DOHH2 (cell line): ENCODE measurements at regions not wholly inside any gene's neighbourhood (a gene's known extent, or its start where the extent isn't known, plus 50 kb on each side); places are given as distances from the start of the nearest gene placed in this dataset.

ENCODE experiments used
- H3F3A ChIP-seq: fragments of 200-600 bp; sonication (generic), shearing (Covaris generic); 2 replicates; pipeline ENCODE4 v1.6.0; 2016; ENCODE audit warnings: antibody characterized with exemption, mild to moderate bottlenecking; ENCODE audit not compliant: control insufficient read depth, insufficient read depth
- H3K27ac ChIP-seq: fragments of 200-600 bp; sonication (generic); 2 replicates; pipeline ENCODE4 v1.5.1; 2014; ENCODE audit warnings: low read depth, mild to moderate bottlenecking, low read length, moderate library complexity
- H3K27me3 ChIP-seq: fragments of 200-600 bp; sonication (generic); 2 replicates; pipeline ENCODE4 v1.6.1; 2014; ENCODE audit warnings: mild to moderate bottlenecking, low read length, mixed read lengths; ENCODE audit not compliant: control insufficient read depth
- H3K36me3 ChIP-seq: fragments of 200-600 bp; sonication (generic); 2 replicates; pipeline ENCODE4 v1.6.1; 2014; ENCODE audit warnings: mild to moderate bottlenecking, low read length, moderate library complexity, mixed read lengths; ENCODE audit not compliant: control insufficient read depth
- H3K4me1 ChIP-seq: fragments of 200-600 bp; sonication (generic); 2 replicates; pipeline ENCODE4 v1.6.1; 2014; ENCODE audit warnings: mild to moderate bottlenecking, low read length, mixed read lengths; ENCODE audit not compliant: control insufficient read depth
- H3K4me2 ChIP-seq: fragments of 200-600 bp; sonication (generic); 2 replicates; pipeline ENCODE4 v1.6.0; 2014; ENCODE audit warnings: mild to moderate bottlenecking, low read length, moderate library complexity
- H3K4me3 ChIP-seq: fragments of 200-600 bp; sonication (generic); 2 replicates; pipeline ENCODE4 v1.5.1; 2014; ENCODE audit warnings: mild to moderate bottlenecking, low read length, mixed read lengths
- H3K79me2 ChIP-seq: fragments of 200-600 bp; sonication (generic); 2 replicates; pipeline ENCODE4 v1.6.1; 2014; ENCODE audit warnings: mild to moderate bottlenecking, low read length, mixed read lengths; ENCODE audit not compliant: control insufficient read depth
- H3K9me2 ChIP-seq: fragments of 200-600 bp; sonication (generic); replicated peaks from 2 replicates; pipeline ENCODE4 v1.6.1; 2014; ENCODE audit warnings: mild to moderate bottlenecking, low read length, mixed read lengths; ENCODE audit not compliant: control insufficient read depth
- H3K9me3 ChIP-seq: fragments of 200-600 bp; sonication (generic); 2 replicates; pipeline ENCODE4 v1.6.1; 2014; ENCODE audit warnings: antibody characterized with exemption, low read length, mixed read lengths; ENCODE audit not compliant: control insufficient read depth, insufficient read depth
- H4K20me1 ChIP-seq: fragments of 200-600 bp; sonication (generic); 2 replicates; pipeline ENCODE4 v1.6.0; 2014; ENCODE audit warnings: low read depth, mild to moderate bottlenecking, antibody characterized with exemption, low read length, moderate library complexity; ENCODE audit not compliant: control insufficient read depth, insufficient read depth
- CTCF ChIP-seq: fragments of 200-600 bp; sonication (generic); IDR thresholded peaks from one replicate; pipeline ENCODE4 v1.5.1; 2014; ENCODE audit warnings: antibody characterized with exemption, mild to moderate bottlenecking, low read depth, low read length; ENCODE audit not compliant: poor library complexity, severe bottlenecking
- EZH2phosphoT487 ChIP-seq: fragments of 200-600 bp; sonication (generic); IDR thresholded peaks from 2 replicates; pipeline ENCODE4 v1.6.1; 2017; ENCODE audit warnings: borderline replicate concordance, mild to moderate bottlenecking, antibody characterized with exemption, low read length, moderate library complexity, mixed read lengths

- H3K9me3 ChIP-seq, result no peaks in the 10 kb centered on the region
- H3K4me2 ChIP-seq, result no peak overlapping the region
- no peaks in the 10 kb centered on the region for H4K20me1 ChIP-seq
- H3K27me3 ChIP-seq, result no peaks in the 10 kb centered on the region
- H3K79me2 ChIP-seq, result no peaks in the 10 kb centered on the region
- H3F3A ChIP-seq, result no peaks in the 10 kb centered on the region
- no peaks in the 10 kb centered on the region for H3K9me2 ChIP-seq
- no peaks in the 10 kb centered on the region for H3K4me1 ChIP-seq
- H3K27ac ChIP-seq, result no peak overlapping the region
- TF ChIP-seq EZH2phosphoT487 (no peak), CTCF (no peak)
- H3K4me3 ChIP-seq, result no peak overlapping the region
- no peaks in the 10 kb centered on the region for H3K36me3 ChIP-seq
Observed at GRCh38 chr3:18989237-18989795, 159.0 kb upstream of the KCNH8 start.

GRCh38 chr3:18988614-18989229 lies 159.6 kb upstream of the KCNH8 start:
- Histone ChIP-seq H3K27me3 (no peaks in the 10 kb centered on the region), H3F3A (no peaks in the 10 kb centered on the region), H3K36me3 (no peaks in the 10 kb centered on the region), H4K20me1 (no peaks in the 10 kb centered on the region), H3K79me2 (no peaks in the 10 kb centered on the region), H3K4me1 (no peaks in the 10 kb centered on the region), H3K9me3 (no peaks in the 10 kb centered on the region), H3K4me2 (no peak overlapping the region), H3K9me2 (no peaks in the 10 kb centered on the region), H3K4me3 (no peak overlapping the region), H3K27ac (no peak overlapping the region)
- TF ChIP-seq CTCF (peak; percentile 62), EZH2phosphoT487 (no peak)

GRCh38 chr3:18987862-18988447 lies 160.4 kb upstream of the KCNH8 start:
- no peaks in the 10 kb centered on the region for H3K9me3 ChIP-seq
- TF ChIP-seq CTCF, result no peak
- TF ChIP-seq EZH2phosphoT487, result no peak
- H3F3A ChIP-seq, result no peaks in the 10 kb centered on the region
- H3K9me2 ChIP-seq, result no peaks in the 10 kb centered on the region
- H4K20me1 ChIP-seq, result no peaks in the 10 kb centered on the region
- H3K79me2 ChIP-seq, result no peaks in the 10 kb centered on the region
- H3K27me3 ChIP-seq, result no peaks in the 10 kb centered on the region
- H3K36me3 ChIP-seq, result no peaks in the 10 kb centered on the region
- H3K4me1 ChIP-seq, result no peaks in the 10 kb centered on the region
- no peak overlapping the region for H3K4me2 ChIP-seq
- H3K4me3 ChIP-seq, result no peak overlapping the region
- no peak overlapping the region for H3K27ac ChIP-seq
